Right cardiac atrium (tissue), 5 donors: ENCODE measurements at regions not wholly inside any gene's neighbourhood (a gene's known extent, or its start where the extent isn't known, plus 50 kb on each side); places are given as distances from the start of the nearest gene placed in this dataset.
A peak's percentile ranks its signal among the peaks of the same experiment; 100 is the strongest.

Experiments used
- ATAC-seq, 2 donors: fragments of 200-7000 bp; cut with Tn5 transposase; one replicate each; pipeline versions ENCODE4 v1.8.0 to v1.9.1; 2020; ENCODE audit warnings: moderate library complexity in 2 of 2, mild to moderate bottlenecking in 1 of 2
- DNase-seq, 3 donors: peaks; one replicate each; pipeline ENCODE4 v3.0.0-alpha.2; 2020
- H3K27ac ChIP-seq: one replicate; pipeline ENCODE4 v1.5.1; 2013; ENCODE audit warnings: mild to moderate bottlenecking, low read length, control low read depth, moderate library complexity
- H3K27me3 ChIP-seq: one replicate; pipeline ENCODE4 v1.6.1; 2013; ENCODE audit not compliant: control insufficient read depth, insufficient read depth
- H3K4me1 ChIP-seq: one replicate; pipeline ENCODE4 v1.6.1; 2013; ENCODE audit warnings: low read length; ENCODE audit not compliant: control insufficient read depth, insufficient read depth
- H3K4me3 ChIP-seq: one replicate; pipeline ENCODE4 v1.5.1; 2013; ENCODE audit warnings: low read length, control low read depth
- H3K9me3 ChIP-seq: one replicate; pipeline ENCODE4 v1.6.1; 2013; ENCODE audit warnings: low read length; ENCODE audit not compliant: control insufficient read depth
- WGBS: extraction: QIAGEN DNeasy Blood & Tissue Kit; methylation state at CpG from one replicate; pipeline ENCODE4 v1.1.7; 2013; 5-methylcytosine and 5-hydroxymethylcytosine counted together
- intact Hi-C, 4 donors: fragments of 100-400 bp; cut with DNase I; formaldehyde crosslinking; loops; one replicate each; pipeline versions ENCODE4 v1.11.0 to v1.14.0; 2022 to 2023
- donor health status: healthy with polysubstance abuse.
- donor health status: DM: no; HTN: yes; CAD: no.
- donor health status: DM: no; HTN: no; CAD: no.
- donor health status: DM: no; HTN: yes; CAD: no; lungs with severe emphysema.
- donor health status: DM: yes; HTN: yes; CAD: no.

GRCh38 chr1:216910081-216910840 lies 187.0 kb upstream of the ESRRG start:
- H3K27ac ChIP-seq = no peak overlapping the region
- peaks cover 2% of the 10 kb centered on the region for H3K4me1 ChIP-seq
- intact Hi-C loops = no loop called here

DNA sequence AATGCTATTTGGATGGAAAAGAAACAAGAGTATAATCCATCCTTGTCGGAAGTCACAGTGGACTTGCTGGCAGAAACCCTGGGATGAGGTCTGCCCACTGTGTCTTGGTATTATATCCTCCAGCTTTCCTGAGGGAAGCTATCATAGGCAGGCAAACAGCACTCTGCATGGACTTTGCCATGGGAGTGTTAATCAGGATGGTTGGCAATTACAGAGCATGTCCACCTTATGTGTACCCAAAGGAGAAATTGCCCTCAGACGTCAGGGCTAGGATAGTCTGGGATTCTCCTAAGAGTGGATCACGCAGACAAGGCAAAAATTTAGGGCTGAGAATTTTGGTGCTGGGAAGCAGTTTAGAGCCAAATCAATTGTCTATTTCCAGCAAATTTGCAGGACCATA lies 184.9 kb upstream of the ESRRG start:
- intact Hi-C loops = no loop called here
- Histone ChIP-seq H3K4me1 (peaks cover 7% of the 10 kb centered on the region), H3K27ac (no peak overlapping the region), H3K9me3 (no peaks in the 10 kb centered on the region), H3K27me3 (no peaks in the 10 kb centered on the region), H3K4me3 (no peak overlapping the region)
- DNase-seq (no peak), ATAC-seq (no peak)
- WGBS = 87% methylated on average over 3 of the region's 3 CpGs

More at GRCh38 chr1:216910081-216910840, 187.0 kb upstream of the ESRRG start:
- 52% methylated on average over 5 of the region's 5 CpGs for WGBS
- Histone ChIP-seq H3K9me3 (no peaks in the 10 kb centered on the region), H3K4me3 (no peak overlapping the region), H3K27me3 (no peaks in the 10 kb centered on the region)
- DNase-seq (no peak), ATAC-seq (no peak)

GRCh38 chr1:216907100-216907499 lies 183.9 kb upstream of the ESRRG start:
- H3K4me1 ChIP-seq = peaks cover 9% of the 10 kb centered on the region
- H3K4me3 ChIP-seq = no peak overlapping the region
- no peaks in the 10 kb centered on the region for H3K9me3 ChIP-seq
- DNase-seq (no peak), ATAC-seq (no peak)
- 92% methylated on average over 8 of the region's 8 CpGs for WGBS
- H3K27me3 ChIP-seq = no peaks in the 10 kb centered on the region
- no peak overlapping the region for H3K27ac ChIP-seq
- intact Hi-C loops = no loop called here

- no peak overlapping the region for H3K27ac ChIP-seq
- no peak overlapping the region for H3K4me3 ChIP-seq
- DNase-seq (no peak), ATAC-seq (no peak)
- WGBS = 91% methylated on average over 4 of the region's 4 CpGs
- H3K27me3 ChIP-seq = no peaks in the 10 kb centered on the region
- no peaks in the 10 kb centered on the region for H3K9me3 ChIP-seq
- peaks cover 9% of the 10 kb centered on the region for H3K4me1 ChIP-seq
- intact Hi-C loops = no loop called here
Observed at GRCh38 chr1:216905781-216906180, 182.6 kb upstream of the ESRRG start.

DNA sequence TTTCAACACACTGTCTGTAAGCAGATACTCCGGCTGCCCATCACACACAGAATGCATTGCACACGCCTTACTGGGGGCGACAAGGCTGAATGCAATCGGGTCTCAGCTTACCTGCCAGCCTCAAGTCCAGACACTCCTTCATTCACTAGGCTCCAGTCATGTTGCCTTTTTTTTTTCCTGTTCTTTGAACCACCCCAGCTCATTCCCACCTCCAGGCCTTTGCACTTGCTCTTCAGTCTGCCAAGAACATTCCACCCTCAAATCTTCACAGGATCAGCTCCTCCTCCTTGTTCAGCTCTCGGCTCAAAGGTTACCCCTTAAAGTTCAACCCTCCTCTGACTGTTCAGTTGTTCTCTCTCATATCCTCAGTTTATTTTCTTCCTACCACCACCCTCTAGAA lies 181.9 kb upstream of the ESRRG start:
- peak in 1 of 2 donors; percentile 46 for ATAC-seq
- Histone ChIP-seq H3K4me3 (no peak overlapping the region), H3K4me1 (peaks cover 9% of the 10 kb centered on the region), H3K27ac (no peak overlapping the region), H3K9me3 (no peaks in the 10 kb centered on the region), H3K27me3 (no peaks in the 10 kb centered on the region)
- 76% methylated on average over 5 of the region's 5 CpGs for WGBS
- intact Hi-C loops = no loop called here
- DNase-seq = no peak

DNA sequence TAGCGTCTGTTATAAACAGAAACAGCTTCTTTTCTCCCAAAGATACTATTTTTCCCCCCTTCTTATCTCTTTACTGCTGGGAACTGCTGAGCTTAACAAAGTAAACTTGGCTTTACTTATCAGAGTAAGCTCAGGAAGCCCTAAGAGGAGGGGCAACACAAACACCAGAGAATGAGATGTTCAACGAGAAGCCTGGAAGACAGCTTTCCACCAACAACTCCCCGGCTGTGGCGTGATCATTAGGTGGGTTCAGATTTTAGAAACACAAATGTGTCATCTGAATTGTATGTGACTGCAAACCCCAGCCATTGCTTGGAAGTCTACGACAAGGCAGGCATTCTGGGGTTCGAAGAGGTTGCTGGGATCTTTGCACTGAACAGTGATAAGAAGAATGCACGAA lies 181.2 kb upstream of the ESRRG start:
- Histone ChIP-seq H3K27ac (no peak overlapping the region), H3K27me3 (no peaks in the 10 kb centered on the region), H3K4me3 (no peak overlapping the region), H3K4me1 (peaks cover 9% of the 10 kb centered on the region), H3K9me3 (no peaks in the 10 kb centered on the region)
- no peak for DNase-seq
- intact Hi-C loops = no loop called here
- WGBS = 34% methylated on average over 7 of the region's 7 CpGs
- peak in 1 of 2 donors; percentile 78 for ATAC-seq

DNA sequence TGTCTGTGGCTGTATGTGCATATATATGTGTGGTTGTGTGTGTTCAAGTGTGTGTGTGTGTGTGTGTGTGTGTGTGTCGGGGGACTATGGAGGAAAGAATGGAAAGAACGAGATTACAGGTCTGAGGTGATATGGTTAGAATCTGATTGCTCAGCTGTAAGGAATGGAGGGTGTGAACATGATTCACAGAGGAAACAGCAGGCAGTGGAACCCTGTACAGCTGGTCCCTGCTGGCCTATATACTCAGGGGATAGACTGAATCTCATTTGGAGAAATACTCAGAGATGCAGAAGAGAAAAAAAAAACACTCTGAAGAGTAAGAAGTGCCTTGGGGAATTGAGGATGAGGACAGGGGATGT lies 180.1 kb upstream of the ESRRG start:
- no peaks in the 10 kb centered on the region for H3K9me3 ChIP-seq
- no peak for DNase-seq
- peak in 1 of 2 donors; percentile 56 for ATAC-seq
- intact Hi-C loops = no loop called here
- H3K4me3 ChIP-seq = no peak overlapping the region
- H3K27ac ChIP-seq = no peak overlapping the region
- peaks cover 9% of the 10 kb centered on the region for H3K4me1 ChIP-seq
- H3K27me3 ChIP-seq = no peaks in the 10 kb centered on the region
- 51% methylated on average over 2 of the region's 2 CpGs for WGBS

GRCh38 chr1:216902669-216903381 lies 179.6 kb upstream of the ESRRG start:
- WGBS = 47% methylated on average over 5 of the region's 5 CpGs

GRCh38 chr1:216900116-216900620 lies 176.9 kb upstream of the ESRRG start:
- no peaks in the 10 kb centered on the region for H3K27me3 ChIP-seq
- no peak for ATAC-seq
- peaks cover 9% of the 10 kb centered on the region for H3K4me1 ChIP-seq
- 80% methylated on average over 2 of the region's 2 CpGs for WGBS
- DNase-seq = no peak
- H3K27ac ChIP-seq = no peak overlapping the region
- H3K4me3 ChIP-seq = no peak overlapping the region
- H3K9me3 ChIP-seq = no peaks in the 10 kb centered on the region
- intact Hi-C loops = no loop called here

More at GRCh38 chr1:216902669-216903381, 179.6 kb upstream of the ESRRG start:
- ATAC-seq = peak in 1 of 2 donors; percentile 48
- Histone ChIP-seq H3K4me1 (peaks cover 9% of the 10 kb centered on the region), H3K27ac (no peak overlapping the region), H3K27me3 (no peaks in the 10 kb centered on the region), H3K4me3 (no peak overlapping the region), H3K9me3 (no peaks in the 10 kb centered on the region)
- intact Hi-C loops = no loop called here
- no peak for DNase-seq

DNA sequence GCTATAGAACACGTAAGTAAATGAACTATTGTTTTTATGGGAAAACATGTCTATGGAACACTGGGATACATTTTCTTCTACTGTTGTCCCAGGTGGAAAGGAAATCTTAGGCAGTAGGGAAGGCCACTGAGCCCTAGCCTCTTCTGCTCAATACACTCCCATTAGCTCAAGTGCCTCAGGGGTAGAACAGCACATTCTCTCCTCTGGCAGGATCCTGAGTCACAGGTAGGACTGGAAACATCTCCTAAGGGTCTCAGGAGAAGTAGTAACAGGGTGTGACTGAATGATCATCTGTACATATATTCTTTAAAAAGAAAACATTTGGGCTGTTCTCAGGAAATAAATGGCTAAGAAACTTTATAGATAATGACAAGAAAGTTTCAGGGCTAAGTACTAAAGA lies 175.6 kb upstream of the ESRRG start:
- Histone ChIP-seq H3K27ac (no peak overlapping the region), H3K9me3 (no peaks in the 10 kb centered on the region), H3K4me1 (peaks cover 8% of the 10 kb centered on the region), H3K4me3 (no peak overlapping the region), H3K27me3 (no peaks in the 10 kb centered on the region)
- DNase-seq = no peak
- no peak for ATAC-seq
- intact Hi-C loops = no loop called here
- WGBS = 93% methylated on average over 1 of the region's 1 CpG

- no peak for ATAC-seq
Observed at GRCh38 chr1:216896146-216896545, 172.9 kb upstream of the ESRRG start.

More at GRCh38 chr1:216896146-216896545, 172.9 kb upstream of the ESRRG start:
- no peak overlapping the region for H3K4me3 ChIP-seq
- no peaks in the 10 kb centered on the region for H3K9me3 ChIP-seq
- no peak for DNase-seq
- intact Hi-C loops = no loop called here
- no peaks in the 10 kb centered on the region for H3K27me3 ChIP-seq
- no peak overlapping the region for H3K27ac ChIP-seq
- WGBS = 87% methylated on average over 4 of the region's 4 CpGs
- H3K4me1 ChIP-seq = no peaks in the 10 kb centered on the region
